Endodermal cell (in vitro differentiated cells): ENCODE measurements at regions not wholly inside any gene's neighbourhood (a gene's known extent, or its start where the extent isn't known, plus 50 kb on each side); places are given as distances from the start of the nearest gene placed in this dataset.
"Not testable (repeated sequence)": the region's sequence is repeated elsewhere in the genome, so short reads cannot be mapped to it uniquely, and the experiment has no call there.

Experiments used
- DNase-seq: peaks from one replicate; pipeline ENCODE4 v3.0.0-alpha.2; 2017
- H3K27ac ChIP-seq: 2 replicates; pipeline ENCODE4 v1.5.1; 2013; ENCODE audit warnings: mild to moderate bottlenecking, low read depth, low read length, moderate library complexity
- H3K27me3 ChIP-seq: 2 replicates; pipeline ENCODE4 v1.6.1; 2013; ENCODE audit warnings: mild to moderate bottlenecking, low read length, moderate library complexity; ENCODE audit not compliant: insufficient read depth, control insufficient read depth, poor library complexity, severe bottlenecking
- H3K36me3 ChIP-seq: 2 replicates; pipeline ENCODE4 v1.7.0; 2013; ENCODE audit warnings: mild to moderate bottlenecking, low read length, moderate library complexity; ENCODE audit not compliant: control insufficient read depth, insufficient read depth
- H3K4me1 ChIP-seq: one replicate; pipeline ENCODE4 v1.7.0; 2013; ENCODE audit warnings: low read length; ENCODE audit not compliant: control insufficient read depth, insufficient read depth
- H3K4me3 ChIP-seq: 2 replicates; pipeline ENCODE4 v1.5.1; 2013; ENCODE audit warnings: mild to moderate bottlenecking, low read length, moderate library complexity
- H3K9ac ChIP-seq: 2 replicates; pipeline ENCODE4 v1.6.1; 2013; ENCODE audit warnings: mild to moderate bottlenecking, low read length, moderate library complexity; ENCODE audit not compliant: poor library complexity, severe bottlenecking; ENCODE audit errors: extremely low read depth
- H3K9me3 ChIP-seq: 2 replicates; pipeline ENCODE4 v1.6.1; 2013; ENCODE audit warnings: mild to moderate bottlenecking, low read length, moderate library complexity; ENCODE audit not compliant: control insufficient read depth
- H3K27ac Mint-ChIP-seq: 2 replicates; pipeline ENCODE4 v1.8.0; 2020; ENCODE audit warnings: mixed read lengths
- H3K27me3 Mint-ChIP-seq: 2 replicates; pipeline ENCODE4 v1.8.0; 2021; ENCODE audit warnings: mild to moderate bottlenecking, mixed read lengths; ENCODE audit not compliant: insufficient read depth
- H3K36me3 Mint-ChIP-seq: 2 replicates; pipeline ENCODE4 v1.8.0; 2020; ENCODE audit warnings: low read depth, mixed read lengths
- H3K4me1 Mint-ChIP-seq: 2 replicates; pipeline ENCODE4 v1.8.0; 2020; ENCODE audit warnings: mixed read lengths
- H3K4me3 Mint-ChIP-seq: 2 replicates; pipeline ENCODE4 v1.8.0; 2020; ENCODE audit warnings: mild to moderate bottlenecking, moderate library complexity, mixed read lengths
- H3K9me3 Mint-ChIP-seq: 2 replicates; pipeline ENCODE4 v1.8.0; 2020; ENCODE audit warnings: mild to moderate bottlenecking, mixed read lengths
- WGBS, 2 experiments: methylation state at CpG; one replicate each; pipeline versions ENCODE4 v1.1.5 to v1.1.7; 2013; ENCODE audit warnings: missing lambda C conversion rate in 2 of 2, mixed read lengths in 1 of 2; ENCODE audit not compliant: insufficient coverage in 1 of 2, insufficient read length in 1 of 2; 5-methylcytosine and 5-hydroxymethylcytosine counted together
- TF ChIP-seq, protein P1 (sequence below): fragments of 200-600 bp; sonication (generic); conservative IDR thresholded peaks from 2 replicates; pipeline ENCODE4 v1.5.0; 2021; ENCODE audit warnings: antibody characterized with exemption, mild to moderate bottlenecking

GRCh38 chr14:84492685-84493084 lies 1037.3 kb upstream of the FLRT2 start:
- no peaks in the 10 kb centered on the region for H3K36me3 ChIP-seq

GRCh38 chr14:84493779-84494178 lies 1036.2 kb upstream of the FLRT2 start:
- WGBS, 2 experiments = 78 to 82% methylated on average over 4 of the region's 4 CpGs
- Histone ChIP-seq H3K27ac (no peak overlapping the region), H3K4me3 (no peak overlapping the region), H3K36me3 (no peaks in the 10 kb centered on the region), H3K27me3 (no peaks in the 10 kb centered on the region), H3K4me1 (peaks cover 4% of the 10 kb centered on the region), H3K9me3 (no peaks in the 10 kb centered on the region), H3K9ac (no peak overlapping the region)
- TF ChIP-seq, protein P1, sequence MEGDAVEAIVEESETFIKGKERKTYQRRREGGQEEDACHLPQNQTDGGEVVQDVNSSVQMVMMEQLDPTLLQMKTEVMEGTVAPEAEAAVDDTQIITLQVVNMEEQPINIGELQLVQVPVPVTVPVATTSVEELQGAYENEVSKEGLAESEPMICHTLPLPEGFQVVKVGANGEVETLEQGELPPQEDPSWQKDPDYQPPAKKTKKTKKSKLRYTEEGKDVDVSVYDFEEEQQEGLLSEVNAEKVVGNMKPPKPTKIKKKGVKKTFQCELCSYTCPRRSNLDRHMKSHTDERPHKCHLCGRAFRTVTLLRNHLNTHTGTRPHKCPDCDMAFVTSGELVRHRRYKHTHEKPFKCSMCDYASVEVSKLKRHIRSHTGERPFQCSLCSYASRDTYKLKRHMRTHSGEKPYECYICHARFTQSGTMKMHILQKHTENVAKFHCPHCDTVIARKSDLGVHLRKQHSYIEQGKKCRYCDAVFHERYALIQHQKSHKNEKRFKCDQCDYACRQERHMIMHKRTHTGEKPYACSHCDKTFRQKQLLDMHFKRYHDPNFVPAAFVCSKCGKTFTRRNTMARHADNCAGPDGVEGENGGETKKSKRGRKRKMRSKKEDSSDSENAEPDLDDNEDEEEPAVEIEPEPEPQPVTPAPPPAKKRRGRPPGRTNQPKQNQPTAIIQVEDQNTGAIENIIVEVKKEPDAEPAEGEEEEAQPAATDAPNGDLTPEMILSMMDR = peak; percentile 67
- H3K4me3 Mint-ChIP-seq = no peak overlapping the region
- H3K27me3 Mint-ChIP-seq = no peaks in the 10 kb centered on the region
- H3K36me3 Mint-ChIP-seq = no peaks in the 10 kb centered on the region
- H3K4me1 Mint-ChIP-seq = peaks cover 3% of the 10 kb centered on the region
- H3K9me3 Mint-ChIP-seq = no peaks in the 10 kb centered on the region
- no peak overlapping the region for H3K27ac Mint-ChIP-seq
- peak; percentile 53 for DNase-seq

More at GRCh38 chr14:84492685-84493084, 1037.3 kb upstream of the FLRT2 start:
- Mint-ChIP-seq H3K27ac (no peak overlapping the region), H3K27me3 (no peaks in the 10 kb centered on the region), H3K4me3 (no peak overlapping the region), H3K4me1 (peaks cover 3% of the 10 kb centered on the region), H3K36me3 (no peaks in the 10 kb centered on the region), H3K9me3 (no peaks in the 10 kb centered on the region)
- DNase-seq = no peak
- Histone ChIP-seq H3K4me1 (peaks cover 4% of the 10 kb centered on the region), H3K27me3 (no peaks in the 10 kb centered on the region), H3K4me3 (no peak overlapping the region), H3K9ac (no peak overlapping the region), H3K27ac (no peak overlapping the region), H3K9me3 (no peaks in the 10 kb centered on the region)
- TF ChIP-seq, protein P1 = no peak

DNA sequence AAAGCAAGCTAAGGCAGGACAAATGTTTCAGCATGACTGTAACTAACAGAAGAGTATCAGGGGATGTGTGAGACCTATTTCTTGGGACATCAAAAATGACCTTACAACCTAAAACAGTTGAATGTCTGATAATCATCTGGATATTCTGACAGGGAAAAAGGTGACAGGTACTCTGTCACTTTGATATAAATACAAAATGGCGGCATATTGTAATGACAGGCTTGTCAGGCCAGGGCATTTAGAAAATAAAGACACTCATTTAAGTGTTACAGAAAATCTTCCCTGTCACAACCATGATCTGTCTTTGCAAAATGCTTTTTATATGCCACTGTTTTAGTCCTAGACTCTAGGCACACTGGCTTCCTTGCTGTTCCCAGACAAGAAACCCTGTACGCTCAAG lies 1033.3 kb upstream of the FLRT2 start:
- Histone ChIP-seq H3K4me1 (peaks cover 4% of the 10 kb centered on the region), H3K27ac (no peak overlapping the region), H3K9ac (no peak overlapping the region), H3K27me3 (no peaks in the 10 kb centered on the region), H3K9me3 (no peaks in the 10 kb centered on the region), H3K36me3 (no peaks in the 10 kb centered on the region), H3K4me3 (no peak overlapping the region)
- 92 to 100% methylated on average over 1 to 2 of the region's 2 CpGs for WGBS, 2 experiments
- H3K27ac Mint-ChIP-seq = no peak overlapping the region
- no peak for DNase-seq
- no peaks in the 10 kb centered on the region for H3K36me3 Mint-ChIP-seq
- TF ChIP-seq, protein P1 = no peak
- H3K9me3 Mint-ChIP-seq = no peaks in the 10 kb centered on the region
- H3K4me3 Mint-ChIP-seq = no peak overlapping the region
- H3K27me3 Mint-ChIP-seq = no peaks in the 10 kb centered on the region
- H3K4me1 Mint-ChIP-seq = peaks cover 3% of the 10 kb centered on the region

GRCh38 chr14:84512823-84513222 lies 1017.1 kb upstream of the FLRT2 start:
- peaks cover 32% of the 10 kb centered on the region for H3K9me3 Mint-ChIP-seq
- H3K9me3 ChIP-seq = peaks cover 26% of the 10 kb centered on the region
- 94 to 96% methylated on average over 5 to 18 of the region's 18 CpGs for WGBS, 2 experiments
- H3K9ac ChIP-seq, H3K27me3 Mint-ChIP-seq, H3K4me3 Mint-ChIP-seq, H3K4me1 Mint-ChIP-seq, H3K4me3 ChIP-seq, H3K27me3 ChIP-seq, H3K27ac ChIP-seq, H3K36me3 ChIP-seq, H3K27ac Mint-ChIP-seq, DNase-seq, H3K36me3 Mint-ChIP-seq, H3K4me1 ChIP-seq: not testable (repeated sequence)
